H9 (cell line): ENCODE measurements at regions not wholly inside any gene's neighbourhood (a gene's known extent, or its start where the extent isn't known, plus 50 kb on each side); places are given as distances from the start of the nearest gene placed in this dataset.

Experiments
- DNase-seq: peaks from one replicate; pipeline ENCODE4 v3.0.0-alpha.2; 2017
- H2AFZ ChIP-seq: one replicate; pipeline ENCODE4 v1.6.1; 2013; ENCODE audit warnings: mild to moderate bottlenecking, low read length, control low read depth, moderate library complexity
- H2AK5ac ChIP-seq: 2 replicates; pipeline ENCODE4 v1.6.1; 2013; ENCODE audit warnings: low read length, control low read depth, mixed read lengths; ENCODE audit not compliant: insufficient read length
- H2BK120ac ChIP-seq: one replicate; pipeline ENCODE4 v1.6.1; 2013; ENCODE audit warnings: low read depth, mild to moderate bottlenecking, low read length, control low read depth, inconsistent platforms; ENCODE audit not compliant: poor library complexity, severe bottlenecking
- H2BK12ac ChIP-seq: 2 replicates; pipeline ENCODE4 v1.6.1; 2013; ENCODE audit warnings: low read length, control low read depth, mixed read lengths, low read depth; ENCODE audit not compliant: insufficient read length
- H2BK15ac ChIP-seq: 2 replicates; pipeline ENCODE4 v1.6.1; 2013; ENCODE audit warnings: low read depth, low read length, control low read depth
- H2BK20ac ChIP-seq: one replicate; pipeline ENCODE4 v1.6.1; 2013; ENCODE audit warnings: low read depth, mild to moderate bottlenecking, low read length, control low read depth, inconsistent platforms; ENCODE audit not compliant: poor library complexity, severe bottlenecking
- H2BK5ac ChIP-seq: 2 replicates; pipeline ENCODE4 v1.6.1; 2013; ENCODE audit warnings: low read length, control low read depth, mixed read lengths; ENCODE audit not compliant: insufficient read length
- H3K14ac ChIP-seq: 2 replicates; pipeline ENCODE4 v1.6.1; 2013; ENCODE audit warnings: low read length, control low read depth; ENCODE audit not compliant: insufficient read depth
- H3K18ac ChIP-seq: 2 replicates; pipeline ENCODE4 v1.6.1; 2013; ENCODE audit warnings: low read depth, mild to moderate bottlenecking, mixed read lengths, low read length, control low read depth; ENCODE audit not compliant: insufficient read length
- H3K23ac ChIP-seq: 2 replicates; pipeline ENCODE4 v1.6.1; 2013; ENCODE audit warnings: low read length, control low read depth, mixed read lengths, low read depth; ENCODE audit not compliant: insufficient read length
- H3K23me2 ChIP-seq: 2 replicates; pipeline ENCODE4 v1.6.1; 2013; ENCODE audit warnings: low read depth, mild to moderate bottlenecking, mixed read lengths, low read length, control low read depth; ENCODE audit not compliant: insufficient read length, poor library complexity, severe bottlenecking
- H3K27ac ChIP-seq: 2 replicates; pipeline ENCODE4 v1.5.1; 2013; ENCODE audit warnings: low read length, control low read depth, mixed read lengths, low read depth; ENCODE audit not compliant: insufficient read length
- H3K27me3 ChIP-seq: 2 replicates; pipeline ENCODE4 v1.6.1; 2013; ENCODE audit warnings: low read length, control low read depth, inconsistent platforms; ENCODE audit not compliant: insufficient read depth
- H3K4ac ChIP-seq: 2 replicates; pipeline ENCODE4 v1.6.1; 2013; ENCODE audit warnings: low read depth, mild to moderate bottlenecking, control low read depth, inconsistent platforms, low read length, moderate library complexity
- H3K4me1 ChIP-seq: 2 replicates; pipeline ENCODE4 v1.6.1; 2013; ENCODE audit warnings: low read length, control low read depth, inconsistent platforms; ENCODE audit not compliant: insufficient read depth
- H3K4me2 ChIP-seq: 2 replicates; pipeline ENCODE4 v1.6.1; 2013; ENCODE audit warnings: low read length, control low read depth, mixed read lengths; ENCODE audit not compliant: insufficient read length, insufficient read depth
- H3K56ac ChIP-seq: 2 replicates; pipeline ENCODE4 v1.6.1; 2013; ENCODE audit warnings: low read depth, mild to moderate bottlenecking, mixed read lengths, low read length, control low read depth; ENCODE audit not compliant: insufficient read length
- H3K79me1 ChIP-seq: 2 replicates; pipeline ENCODE4 v1.6.1; 2013; ENCODE audit warnings: low read depth, mild to moderate bottlenecking, moderate library complexity, low read length, control low read depth, inconsistent platforms; ENCODE audit not compliant: insufficient read depth, poor library complexity, severe bottlenecking
- H3K79me2 ChIP-seq: 2 replicates; pipeline ENCODE4 v1.6.1; 2013; ENCODE audit warnings: low read length, control low read depth, inconsistent platforms; ENCODE audit not compliant: insufficient read depth
- H3K9ac ChIP-seq: 2 replicates; pipeline ENCODE4 v1.6.1; 2013; ENCODE audit warnings: low read length, control low read depth, mixed read lengths; ENCODE audit not compliant: insufficient read length; ENCODE audit errors: extremely low read depth
- H3K9me3 ChIP-seq: one replicate; pipeline ENCODE4 v1.6.1; 2013; ENCODE audit warnings: low read depth, low read length, inconsistent platforms; ENCODE audit not compliant: control insufficient read depth
- H3T11ph ChIP-seq: one replicate; pipeline ENCODE4 v1.6.1; 2013; ENCODE audit warnings: mild to moderate bottlenecking, low read length, control low read depth, inconsistent platforms
- H4K20me1 ChIP-seq: one replicate; pipeline ENCODE4 v1.6.1; 2013; ENCODE audit not compliant: control insufficient read depth, insufficient read length, insufficient read depth
- H4K5ac ChIP-seq: 2 replicates; pipeline ENCODE4 v1.6.1; 2013; ENCODE audit warnings: low read depth, mild to moderate bottlenecking, mixed read lengths, low read length, control low read depth; ENCODE audit not compliant: insufficient read length
- H4K8ac ChIP-seq: replicated peaks from 2 replicates; pipeline ENCODE4 v1.6.1; 2013; ENCODE audit warnings: low read length, control low read depth, mixed read lengths, low read depth; ENCODE audit not compliant: insufficient read length
- H4K91ac ChIP-seq: 2 replicates; pipeline ENCODE4 v1.6.1; 2013; ENCODE audit warnings: low read depth, mild to moderate bottlenecking, moderate library complexity, mixed read lengths, low read length, control low read depth; ENCODE audit not compliant: insufficient read length
- H3K27ac Mint-ChIP-seq, 3 experiments: 2 replicates in 2 of 3; 3 replicates in 1 of 3; pipeline ENCODE4 v1.8.0; 2020 to 2021; ENCODE audit warnings: mixed read lengths in 3 of 3, mild to moderate bottlenecking in 1 of 3, moderate library complexity in 1 of 3
- H3K27me3 Mint-ChIP-seq: 2 replicates; pipeline ENCODE4 v1.8.0; 2021; ENCODE audit warnings: low read depth, mild to moderate bottlenecking, moderate library complexity, mixed read lengths
- H3K36me3 Mint-ChIP-seq, 3 experiments: 2 replicates in 2 of 3; 3 replicates in 1 of 3; pipeline ENCODE4 v1.8.0; 2020 to 2021; ENCODE audit warnings: low read depth in 3 of 3, mixed read lengths in 3 of 3; ENCODE audit not compliant: insufficient read depth in 1 of 3
- H3K4me1 Mint-ChIP-seq, 2 experiments: 2 replicates each; pipeline ENCODE4 v1.8.0; 2020; ENCODE audit warnings: mixed read lengths in 2 of 2
- H3K4me3 Mint-ChIP-seq, 2 experiments: 2 replicates in 1 of 2; 3 replicates in 1 of 2; pipeline ENCODE4 v1.8.0; 2020 to 2021; ENCODE audit warnings: mild to moderate bottlenecking in 2 of 2, mixed read lengths in 2 of 2, moderate library complexity in 1 of 2
- H3K9me3 Mint-ChIP-seq, 2 experiments: 2 replicates in 1 of 2; 3 replicates in 1 of 2; pipeline ENCODE4 v1.8.0; 2020; ENCODE audit warnings: mild to moderate bottlenecking in 2 of 2, mixed read lengths in 2 of 2, moderate library complexity in 1 of 2
- WGBS: extraction: QIAGEN DNeasy Blood & Tissue Kit; methylation state at CpG from one replicate; pipeline ENCODE4 v1.1.7; 2013; ENCODE audit warnings: missing lambda C conversion rate, low lambda C conversion rate, mixed read lengths; ENCODE audit not compliant: insufficient read length; ENCODE audit errors: extremely low coverage; 5-methylcytosine and 5-hydroxymethylcytosine counted together
- TF ChIP-seq, protein P1 (sequence below): fragments of 200-600 bp; sonication (generic); conservative IDR thresholded peaks from 3 replicates; pipeline ENCODE4 v1.8.0; 2021; ENCODE audit warnings: antibody characterized with exemption, mild to moderate bottlenecking

DNA sequence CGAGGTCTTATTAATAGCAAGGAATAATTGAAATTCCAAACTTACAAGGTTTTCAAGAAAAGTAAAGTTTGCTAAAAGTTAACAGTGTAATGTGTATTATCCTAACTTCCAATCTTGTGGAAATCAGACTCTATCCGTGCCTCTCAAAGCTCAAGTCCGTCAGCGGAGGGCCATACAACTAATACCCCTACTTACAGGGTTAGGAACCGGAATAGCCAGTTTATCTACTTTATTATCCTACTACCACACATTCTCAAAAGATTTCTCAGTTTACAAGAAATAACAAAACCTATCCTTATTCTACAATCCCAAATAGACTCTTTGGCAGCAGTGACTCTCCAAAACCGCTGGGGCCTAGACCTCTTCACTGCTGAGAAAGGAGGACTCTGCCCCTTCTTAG is 457.8 kb downstream of the PTPRC start:
- H3K36me3 Mint-ChIP-seq = no peaks in the 10 kb centered on the region; a peak in 1 of 7 replicates
- H4K20me1 ChIP-seq = no peaks in the 10 kb centered on the region
- no peaks in the 10 kb centered on the region for H3K79me2 ChIP-seq
- no peaks in the 10 kb centered on the region for H3K79me1 ChIP-seq
- no peak overlapping the region for H2BK120ac ChIP-seq
- H3K4ac ChIP-seq = no peak overlapping the region
- H2BK5ac ChIP-seq = no peak overlapping the region
- no peak for DNase-seq
- no CpG with 5 or more reads among the region's 6 CpGs for WGBS
- no peak overlapping the region for H2BK12ac ChIP-seq
- no peak overlapping the region for H3K23ac ChIP-seq
- no peak overlapping the region for H2BK15ac ChIP-seq
- H3K27ac Mint-ChIP-seq = no peak overlapping the region
- no peaks in the 10 kb centered on the region for H3K23me2 ChIP-seq
- no peak overlapping the region for H4K8ac ChIP-seq
- no peak overlapping the region for H3K27ac ChIP-seq
- no peak overlapping the region for H3K9ac ChIP-seq
- H4K5ac ChIP-seq = no peak overlapping the region
- H3K18ac ChIP-seq = no peak overlapping the region
- no peak overlapping the region for H4K91ac ChIP-seq
- no peak overlapping the region for H3K56ac ChIP-seq
- no peaks in the 10 kb centered on the region for H3K27me3 Mint-ChIP-seq
- H2BK20ac ChIP-seq = no peak overlapping the region
- no peak overlapping the region for H2AK5ac ChIP-seq
- H2AFZ ChIP-seq = no peak overlapping the region
- H3K9me3 ChIP-seq = no peaks in the 10 kb centered on the region
- peaks cover 0 to 3% of the 10 kb centered on the region in 2 experiments; a peak in 2 of 5 replicates for H3K9me3 Mint-ChIP-seq
- H3T11ph ChIP-seq = no peak overlapping the region
- H3K4me2 ChIP-seq = no peak overlapping the region
- H3K4me1 Mint-ChIP-seq = no peaks in the 10 kb centered on the region
- TF ChIP-seq, protein P1, sequence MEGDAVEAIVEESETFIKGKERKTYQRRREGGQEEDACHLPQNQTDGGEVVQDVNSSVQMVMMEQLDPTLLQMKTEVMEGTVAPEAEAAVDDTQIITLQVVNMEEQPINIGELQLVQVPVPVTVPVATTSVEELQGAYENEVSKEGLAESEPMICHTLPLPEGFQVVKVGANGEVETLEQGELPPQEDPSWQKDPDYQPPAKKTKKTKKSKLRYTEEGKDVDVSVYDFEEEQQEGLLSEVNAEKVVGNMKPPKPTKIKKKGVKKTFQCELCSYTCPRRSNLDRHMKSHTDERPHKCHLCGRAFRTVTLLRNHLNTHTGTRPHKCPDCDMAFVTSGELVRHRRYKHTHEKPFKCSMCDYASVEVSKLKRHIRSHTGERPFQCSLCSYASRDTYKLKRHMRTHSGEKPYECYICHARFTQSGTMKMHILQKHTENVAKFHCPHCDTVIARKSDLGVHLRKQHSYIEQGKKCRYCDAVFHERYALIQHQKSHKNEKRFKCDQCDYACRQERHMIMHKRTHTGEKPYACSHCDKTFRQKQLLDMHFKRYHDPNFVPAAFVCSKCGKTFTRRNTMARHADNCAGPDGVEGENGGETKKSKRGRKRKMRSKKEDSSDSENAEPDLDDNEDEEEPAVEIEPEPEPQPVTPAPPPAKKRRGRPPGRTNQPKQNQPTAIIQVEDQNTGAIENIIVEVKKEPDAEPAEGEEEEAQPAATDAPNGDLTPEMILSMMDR = no peak
- no peaks in the 10 kb centered on the region for H3K4me1 ChIP-seq
- no peaks in the 10 kb centered on the region for H3K27me3 ChIP-seq
- H3K4me3 Mint-ChIP-seq = no peak overlapping the region
- H3K14ac ChIP-seq = no peak overlapping the region
